Cerebellar nuclear complex (tissue), 1 donor: ENCODE measurements at regions not wholly inside any gene's neighbourhood (a gene's known extent, or its start where the extent isn't known, plus 50 kb on each side); places are given as distances from the start of the nearest gene placed in this dataset.

Experiments
- DNase-seq, 2 experiments: peaks; one replicate each; lab custom pipeline; 2025; lab: John Stamatoyannopoulos, UW

DNA sequence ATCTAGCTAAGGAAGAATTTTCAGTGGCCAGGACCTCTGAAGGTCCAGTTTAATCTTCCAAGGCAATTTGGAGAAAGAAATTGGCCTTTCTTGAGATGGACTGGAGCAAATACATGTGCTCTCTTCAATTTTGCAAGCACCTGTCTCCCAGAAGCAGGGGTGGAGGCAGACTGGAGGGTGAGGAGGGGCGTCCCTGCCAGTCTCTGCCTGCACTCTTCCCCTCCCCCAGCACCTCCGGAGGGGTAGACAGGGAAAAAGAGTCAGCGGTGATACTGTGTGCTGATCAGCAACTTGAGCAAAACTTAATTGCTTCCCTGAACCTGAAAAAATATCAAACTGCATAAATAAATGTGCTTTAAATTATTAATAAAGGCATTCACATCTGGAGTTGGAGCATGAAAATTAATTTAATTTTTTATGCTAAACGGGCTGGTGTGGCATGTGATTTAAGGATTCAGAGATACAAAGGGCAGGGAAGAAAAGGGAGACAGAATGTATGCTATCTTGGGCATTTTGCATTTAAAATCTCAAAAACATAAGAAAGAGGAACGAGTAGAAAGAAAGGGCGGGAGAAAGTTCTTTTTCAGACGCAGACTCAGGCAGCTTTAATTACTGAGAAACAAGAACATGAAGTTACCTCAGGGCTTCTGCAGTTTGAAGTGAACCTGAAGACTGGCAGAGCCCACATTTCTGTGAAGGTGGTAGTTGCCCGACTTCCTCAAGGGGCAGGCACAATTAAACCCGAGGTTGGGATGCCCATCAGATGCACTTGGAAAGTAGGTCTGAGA, 319.7 kb downstream of the UACA start:
- DNase-seq, result no peak

DNA sequence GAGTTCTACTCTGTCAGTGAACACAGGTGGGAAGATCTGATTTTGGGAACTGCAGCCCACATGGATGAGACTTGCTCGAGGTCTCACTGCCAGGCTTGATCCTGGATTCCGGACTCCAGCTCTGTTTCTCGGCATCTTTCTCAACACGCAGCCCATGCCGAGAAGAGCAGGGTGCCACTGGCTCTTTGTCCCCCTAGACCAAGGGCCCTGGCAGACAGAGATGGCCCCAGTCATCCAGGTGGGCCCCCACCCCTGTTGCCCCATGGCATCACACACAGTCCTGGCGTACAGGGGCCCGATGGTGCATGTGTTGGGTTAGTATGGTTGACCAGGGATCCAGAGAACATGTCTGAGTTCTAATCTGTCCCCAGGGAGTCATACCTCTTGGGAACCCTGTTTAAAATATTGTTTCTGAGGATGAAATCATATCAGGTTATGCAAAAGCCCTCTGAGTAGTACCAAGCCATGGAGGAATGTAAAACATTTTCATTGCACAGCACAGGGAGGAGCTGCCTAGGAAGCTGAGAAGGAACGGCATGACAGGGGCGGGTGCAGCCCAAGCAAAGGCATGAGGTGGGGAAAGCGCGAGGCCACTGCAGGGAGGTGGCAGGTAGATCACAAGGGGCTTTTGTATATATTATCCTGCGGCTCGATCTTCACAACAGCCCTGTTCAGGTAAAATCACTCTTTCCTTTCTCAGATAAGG, 320.6 kb downstream of the UACA start:
- DNase-seq, result no peak

DNA sequence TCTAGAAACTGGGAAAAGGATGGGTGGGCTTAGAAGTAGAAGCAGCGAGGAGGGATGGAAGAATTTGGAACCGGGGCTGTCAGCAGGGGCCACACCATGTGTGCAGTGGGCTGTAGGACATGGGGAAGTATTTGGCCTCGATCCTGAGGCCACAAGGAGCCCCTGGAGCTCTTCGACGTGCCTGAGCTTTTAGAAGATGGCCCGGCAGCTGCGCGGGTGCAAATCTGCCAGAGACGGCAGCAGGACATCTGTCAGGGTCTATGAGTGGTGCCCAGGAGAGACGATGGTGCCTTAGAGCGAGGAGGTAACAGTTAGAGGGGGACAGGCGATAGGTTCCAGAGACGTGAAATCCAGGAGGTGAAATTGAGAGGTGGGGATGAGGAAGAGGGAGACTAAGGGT, 321.1 kb downstream of the UACA start:
- no peak for DNase-seq

DNA sequence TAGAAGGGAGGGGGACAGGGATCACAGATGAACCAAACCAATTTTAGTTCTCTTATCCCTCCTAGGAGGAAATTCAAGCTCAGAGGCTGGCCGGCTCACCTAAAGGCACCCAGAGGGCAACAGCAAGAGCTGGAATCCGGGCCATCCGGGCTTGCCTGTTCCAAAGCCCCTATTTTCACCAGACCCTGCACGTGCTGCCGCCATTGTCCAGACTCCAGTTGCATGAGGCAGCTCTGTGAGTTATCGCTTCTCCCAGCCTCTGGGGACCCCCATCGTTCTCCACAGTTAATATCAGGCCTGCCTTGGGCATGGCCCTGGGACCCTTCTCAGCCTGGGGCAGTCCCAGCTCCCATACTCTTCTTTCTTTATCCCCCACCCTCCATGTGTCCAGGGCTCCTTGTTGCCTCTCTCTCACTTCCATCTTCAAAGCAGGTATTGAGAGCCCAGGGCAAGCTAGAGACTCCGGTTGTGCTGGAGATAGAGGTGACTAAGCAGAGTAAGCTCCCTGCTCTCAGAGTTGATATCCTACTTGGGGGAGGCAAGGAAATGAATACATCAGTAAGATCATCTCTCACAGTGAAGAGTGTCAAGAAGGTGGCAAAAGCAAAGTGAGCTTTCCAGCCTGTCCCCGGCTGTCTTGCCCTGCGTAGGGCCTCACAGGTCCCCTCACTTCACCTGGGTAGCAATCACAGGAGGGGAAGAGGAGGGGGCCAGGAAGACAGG, 322.8 kb downstream of the UACA start:
- no peak for DNase-seq

DNA sequence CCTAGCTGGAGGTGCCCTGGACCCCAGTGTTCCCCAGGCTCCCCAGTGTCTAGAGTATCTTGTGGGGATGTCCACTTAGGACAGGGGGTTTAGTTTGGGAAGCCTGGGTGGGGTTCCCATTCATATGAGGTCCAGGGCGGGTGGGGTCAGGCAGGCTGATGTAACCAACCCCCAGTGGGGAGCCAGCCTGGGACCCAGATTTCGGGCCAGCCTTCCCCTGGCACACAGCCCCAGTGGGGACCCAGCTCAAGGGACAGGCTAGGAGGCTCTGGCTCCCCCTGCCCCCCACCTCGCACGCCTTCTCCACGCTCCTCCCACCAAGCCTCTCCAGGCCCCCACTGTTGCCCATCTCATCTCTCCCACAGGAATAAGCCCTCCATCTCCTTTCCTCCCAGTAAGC, 323.5 kb downstream of the UACA start:
- no peak for DNase-seq

DNA sequence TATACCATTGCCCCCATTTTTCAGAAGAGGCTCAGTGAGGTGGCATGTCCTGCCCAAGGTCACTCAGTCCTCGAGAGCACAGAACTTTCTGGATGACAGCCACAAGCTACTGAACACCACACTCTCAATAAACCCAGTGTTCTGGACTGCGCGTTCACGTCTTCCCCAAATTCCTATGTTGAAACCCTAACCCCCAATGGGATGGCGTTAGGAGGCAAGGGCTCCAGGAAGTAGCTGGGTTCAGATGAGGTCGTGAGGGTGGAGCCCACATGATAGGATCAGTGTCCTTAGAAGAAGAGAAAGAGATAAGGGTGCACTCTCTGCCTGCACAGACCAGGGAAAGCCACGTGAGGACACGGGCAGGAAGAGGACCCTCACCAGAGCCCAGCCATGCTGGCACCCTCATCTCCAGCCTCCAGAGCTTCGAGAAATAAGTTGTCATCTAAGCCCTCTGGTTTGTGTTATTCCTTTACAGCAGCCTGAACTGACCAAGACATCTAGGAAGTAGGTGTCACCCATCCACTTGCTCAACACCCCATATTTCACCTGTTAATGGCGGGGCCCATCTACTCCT, 324.0 kb downstream of the UACA start:
- no peak for DNase-seq

DNA sequence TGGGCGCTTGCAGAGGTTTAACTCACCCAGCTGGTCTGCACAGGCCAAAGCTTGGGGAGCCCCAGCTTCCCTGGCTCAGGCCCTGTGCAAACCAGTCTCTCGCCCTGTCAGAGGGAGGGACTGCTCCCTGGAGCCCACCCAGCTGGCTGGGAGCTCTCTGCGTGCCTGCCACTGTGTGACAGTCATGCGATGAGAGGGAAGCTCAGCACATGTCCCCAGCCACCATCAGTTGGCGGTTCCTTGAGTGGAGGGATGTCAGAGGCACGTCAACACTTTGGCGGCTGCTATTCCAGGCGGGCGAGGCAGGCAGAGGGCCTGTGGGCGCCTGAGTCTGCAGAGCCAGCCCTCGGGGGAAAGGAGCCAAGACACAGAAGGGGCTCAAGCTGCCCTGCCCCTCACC, 324.6 kb downstream of the UACA start:
- no peak for DNase-seq

DNA sequence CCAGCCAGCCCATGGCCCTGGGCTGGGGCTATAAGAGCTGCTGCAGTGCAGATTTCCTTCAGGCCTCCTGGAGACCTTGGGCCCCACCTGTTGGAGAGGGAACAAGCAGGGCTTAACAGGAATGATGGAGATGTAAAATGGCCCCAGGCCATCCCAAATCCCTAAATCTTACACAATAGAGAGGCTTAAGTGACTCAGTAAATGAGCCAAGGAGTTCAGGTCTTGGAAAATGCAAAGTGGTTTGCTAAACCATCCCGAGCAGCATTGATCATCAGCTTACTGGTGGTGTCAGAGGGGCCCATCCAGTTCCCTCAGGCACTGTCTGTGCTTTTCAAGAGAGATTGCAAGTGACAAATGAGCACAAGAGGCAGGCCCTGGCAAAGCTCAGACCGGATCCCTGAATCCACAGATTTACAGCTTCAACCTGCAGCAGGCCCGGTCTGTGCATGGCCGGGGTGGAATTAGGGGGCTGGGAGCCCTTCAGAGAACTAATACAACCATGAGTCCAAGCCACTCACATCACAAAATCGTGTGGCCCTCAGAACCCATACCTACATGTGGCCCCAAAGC, 325.4 kb downstream of the UACA start:
- DNase-seq, result no peak

DNA sequence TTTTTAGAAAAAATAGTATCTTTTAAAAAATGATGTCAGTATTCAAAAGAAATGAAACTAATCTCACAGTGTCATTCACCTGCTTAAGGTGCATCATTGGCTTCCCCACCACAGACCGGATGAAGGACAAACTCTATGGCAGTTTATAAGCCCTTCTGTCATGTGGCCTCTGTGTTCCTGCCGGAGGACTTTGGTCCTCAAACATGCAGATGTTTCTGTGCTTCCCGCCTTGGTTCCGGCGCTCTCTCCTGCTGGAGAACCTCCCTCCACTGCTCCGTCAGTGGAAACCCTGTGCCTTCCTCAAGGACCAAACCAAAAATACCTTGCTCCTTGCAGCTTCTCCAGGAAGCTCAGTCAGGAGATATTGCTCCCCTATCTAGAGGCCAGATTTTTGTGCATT, 326.3 kb downstream of the UACA start:
- DNase-seq, result no peak

DNA sequence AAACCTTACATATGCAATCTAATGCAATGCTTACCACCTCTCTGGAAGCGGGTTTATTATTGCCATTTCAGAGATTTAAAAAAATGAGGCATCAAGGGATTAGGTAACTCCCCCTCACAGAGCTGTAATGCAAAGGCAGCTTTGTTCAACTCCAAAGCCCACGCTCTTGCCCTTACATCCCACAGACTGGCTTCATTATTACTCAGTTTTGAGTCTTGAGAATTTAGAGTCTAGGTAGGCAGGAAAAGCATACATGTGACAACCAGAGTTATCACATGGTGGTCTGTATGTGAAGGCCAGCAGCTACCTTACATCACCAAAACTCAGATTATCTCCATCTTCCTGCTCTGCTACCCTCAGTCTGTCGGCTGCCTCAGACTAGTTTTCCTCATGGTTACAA, 326.9 kb downstream of the UACA start:
- no peak for DNase-seq

DNA sequence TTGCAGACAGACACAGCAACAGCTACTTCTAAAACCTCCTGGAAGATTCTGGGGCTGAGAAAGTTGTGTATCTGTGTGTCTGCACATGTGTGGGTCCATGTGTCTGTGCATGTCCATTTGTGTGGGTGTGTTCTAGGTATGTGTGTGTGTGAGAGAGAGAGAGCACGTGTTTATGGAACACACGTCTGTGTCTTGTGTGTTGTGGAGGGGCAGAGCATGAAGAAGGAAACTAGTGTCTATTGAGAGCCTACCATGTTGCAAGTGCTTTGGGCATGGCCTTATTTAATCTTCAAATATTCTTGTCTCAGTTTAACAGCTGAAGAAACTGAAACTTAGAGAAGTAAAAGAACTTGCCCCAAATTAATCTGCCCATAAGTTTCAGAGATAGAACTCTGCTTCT, 327.5 kb downstream of the UACA start:
- no peak for DNase-seq

DNA sequence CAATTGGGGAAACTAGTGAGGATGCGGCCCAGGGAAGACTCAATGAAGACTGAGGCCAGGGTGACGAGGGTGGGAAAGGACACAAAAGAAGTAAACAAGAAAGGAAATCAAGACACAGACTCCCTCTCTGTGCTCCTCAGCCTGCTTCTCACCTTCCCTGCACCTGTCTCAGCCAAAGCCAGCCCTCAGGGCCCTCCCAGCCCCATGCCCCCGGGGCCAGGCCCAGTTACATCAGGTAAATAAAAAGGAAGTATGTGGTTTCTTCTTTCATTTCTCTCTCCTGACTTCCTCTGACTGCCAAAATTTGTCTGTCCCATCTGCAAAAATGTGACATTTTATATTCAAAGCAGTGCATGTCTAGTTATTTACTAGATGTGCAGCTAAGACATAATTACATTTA, 328.0 kb downstream of the UACA start:
- no peak for DNase-seq

DNA sequence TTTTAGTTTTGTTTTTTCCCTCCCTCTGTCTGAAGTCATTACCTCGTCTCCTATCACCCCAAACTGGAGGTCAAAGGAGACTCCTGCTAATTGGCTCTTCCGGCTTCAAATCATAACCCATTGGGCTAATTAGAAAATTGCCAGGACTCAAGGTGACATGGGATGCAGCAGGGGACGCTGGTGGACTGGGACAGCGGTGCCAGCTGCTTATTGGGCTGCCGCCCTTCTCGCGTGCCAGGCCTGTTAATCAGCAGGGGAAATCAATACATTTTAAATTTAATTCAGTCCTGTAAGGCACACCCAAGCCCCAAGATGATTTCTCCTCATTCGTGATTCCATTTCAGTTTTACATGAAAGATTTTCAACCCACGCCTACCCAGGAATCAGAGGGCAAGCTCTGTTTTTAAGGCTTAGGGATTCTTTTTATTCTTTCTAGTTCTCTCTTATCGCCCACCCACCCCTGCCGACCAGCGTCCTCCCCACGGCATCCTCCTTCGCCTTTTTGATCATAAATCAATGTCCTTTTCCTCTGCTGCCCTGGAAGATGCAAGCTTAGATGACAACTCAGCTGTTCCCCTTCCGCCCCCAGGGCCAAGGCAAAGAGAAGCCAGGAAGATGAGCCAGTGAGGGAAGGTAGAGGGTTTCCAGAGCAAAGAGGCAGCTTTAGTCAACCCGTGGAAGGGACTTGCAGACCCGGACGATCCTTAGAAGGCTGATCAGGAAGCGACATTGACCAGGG, 329.6 kb downstream of the UACA start:
- no peak for DNase-seq

DNA sequence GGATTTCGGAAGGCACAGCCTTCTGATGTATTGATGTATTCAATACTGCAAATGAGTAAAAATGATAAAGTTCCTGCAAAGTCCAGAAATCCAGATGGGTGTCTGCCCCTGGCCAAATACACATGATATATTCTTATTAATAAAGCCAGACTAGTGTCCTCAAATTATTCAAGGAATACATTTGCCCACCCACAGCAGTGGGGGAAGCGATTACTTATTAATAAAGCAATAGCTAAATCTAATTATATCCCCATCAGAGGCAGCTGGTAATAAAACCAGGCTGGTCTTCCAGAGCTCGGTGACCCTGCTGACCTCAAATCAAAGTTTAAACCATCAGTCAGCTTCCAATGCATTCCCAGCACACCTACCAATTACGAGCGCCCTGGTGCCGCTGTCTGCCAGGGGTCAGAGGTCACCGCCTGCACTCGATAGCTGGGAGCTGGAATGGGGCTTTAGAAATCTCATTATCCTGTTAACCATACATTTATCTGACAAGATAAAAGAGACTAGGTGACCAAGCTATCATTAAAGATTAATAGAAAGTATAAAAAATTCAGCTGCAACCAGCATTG, 330.3 kb downstream of the UACA start:
- no peak for DNase-seq

DNA sequence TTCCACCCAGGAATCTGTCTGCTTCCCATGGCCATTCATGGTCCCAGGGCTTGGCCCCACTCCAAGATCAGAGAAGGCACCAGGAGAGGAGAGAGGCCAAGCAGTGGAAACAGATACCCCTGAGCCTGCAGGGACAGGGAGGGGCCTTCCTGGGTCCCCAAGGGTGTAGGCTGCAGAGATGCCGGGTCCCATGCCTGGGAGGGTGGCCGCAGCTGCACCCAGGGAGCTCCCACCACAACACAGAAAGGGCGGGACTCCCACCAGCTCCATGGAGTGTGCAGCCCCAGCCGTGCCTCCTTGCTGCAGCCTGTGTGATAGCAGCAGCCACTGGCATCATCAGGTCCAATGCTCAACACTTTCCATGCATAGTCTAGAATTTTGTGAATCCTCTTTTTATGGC, 331.5 kb downstream of the UACA start:
- no peak for DNase-seq

DNA sequence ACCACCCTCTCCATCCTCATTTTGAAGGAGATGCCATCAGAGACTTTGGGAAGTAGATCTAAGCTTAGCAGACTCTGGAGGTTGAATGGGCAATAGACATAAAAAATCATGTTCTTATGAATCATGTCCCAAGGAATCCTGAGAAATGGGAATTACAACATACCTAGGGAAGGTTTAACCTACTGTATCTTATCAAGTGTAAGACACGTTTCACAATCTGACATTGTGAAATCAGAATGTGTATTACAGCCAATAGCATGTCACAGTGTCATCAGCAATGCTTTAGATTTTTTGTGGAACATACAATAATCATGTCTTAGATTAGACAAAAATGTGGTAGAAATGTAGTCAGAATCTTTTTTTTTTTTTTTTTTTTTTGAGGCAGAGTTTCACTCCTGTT, 332.4 kb upstream of the TLE3 start:
- no peak for DNase-seq

DNA sequence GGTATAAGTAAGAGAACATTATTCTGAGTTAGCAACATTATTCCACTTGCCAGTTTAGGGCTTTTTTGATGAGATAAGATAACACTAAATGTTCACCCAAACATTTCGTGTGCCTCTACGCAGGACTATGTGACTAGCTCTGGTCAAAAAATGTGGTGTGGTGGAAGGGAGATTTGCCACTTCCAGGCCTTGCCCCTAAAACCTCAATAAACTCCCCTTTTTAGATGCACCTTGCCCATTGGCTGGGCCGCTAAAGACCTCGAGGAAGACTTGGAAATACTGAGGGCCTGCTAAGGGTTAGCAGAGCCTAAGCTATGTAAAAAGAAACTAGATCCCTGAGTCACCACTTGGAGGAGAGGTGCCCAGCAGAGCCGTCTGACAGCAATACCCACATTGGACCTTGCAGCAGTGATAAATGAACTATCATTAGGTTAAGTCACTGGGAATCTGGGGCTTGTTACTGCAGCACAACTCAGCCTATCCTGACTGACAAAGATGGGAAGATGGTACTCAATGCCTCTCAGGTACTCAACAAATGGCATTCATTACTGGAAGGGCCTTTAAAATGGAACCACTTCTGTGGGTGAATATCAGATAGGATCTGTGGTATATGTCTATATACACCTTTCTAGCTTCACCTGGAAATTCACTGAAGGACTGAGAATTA, 331.5 kb upstream of the TLE3 start:
- no peak for DNase-seq

DNA sequence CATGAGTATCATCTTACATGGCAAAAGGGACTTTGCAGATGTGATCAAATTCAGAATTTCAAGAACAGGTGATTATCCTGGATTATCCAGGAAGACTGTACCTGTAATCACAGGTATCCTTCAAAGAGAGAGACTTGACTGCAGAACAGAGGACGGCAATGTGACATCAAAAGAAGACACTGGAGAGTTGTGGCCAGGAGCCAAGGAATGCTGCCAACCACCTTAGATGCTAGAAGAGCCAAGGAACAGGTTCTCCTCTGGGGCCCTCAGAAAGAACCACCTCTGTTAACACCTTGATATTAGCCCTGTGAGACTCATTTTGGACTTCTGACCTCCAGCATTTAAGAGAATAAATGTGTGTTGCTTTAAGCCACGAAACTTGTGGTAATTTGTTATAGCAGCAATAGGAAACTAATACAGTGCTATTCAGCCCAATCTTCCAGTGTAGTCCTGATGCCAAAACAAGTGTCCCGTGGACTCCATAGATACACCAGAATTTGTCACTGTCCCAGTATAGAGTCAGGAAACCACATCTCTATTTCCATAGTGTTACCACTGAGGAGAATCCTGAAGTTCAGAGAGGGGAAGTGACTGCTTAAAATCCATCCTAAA, 330.6 kb upstream of the TLE3 start:
- no peak for DNase-seq

DNA sequence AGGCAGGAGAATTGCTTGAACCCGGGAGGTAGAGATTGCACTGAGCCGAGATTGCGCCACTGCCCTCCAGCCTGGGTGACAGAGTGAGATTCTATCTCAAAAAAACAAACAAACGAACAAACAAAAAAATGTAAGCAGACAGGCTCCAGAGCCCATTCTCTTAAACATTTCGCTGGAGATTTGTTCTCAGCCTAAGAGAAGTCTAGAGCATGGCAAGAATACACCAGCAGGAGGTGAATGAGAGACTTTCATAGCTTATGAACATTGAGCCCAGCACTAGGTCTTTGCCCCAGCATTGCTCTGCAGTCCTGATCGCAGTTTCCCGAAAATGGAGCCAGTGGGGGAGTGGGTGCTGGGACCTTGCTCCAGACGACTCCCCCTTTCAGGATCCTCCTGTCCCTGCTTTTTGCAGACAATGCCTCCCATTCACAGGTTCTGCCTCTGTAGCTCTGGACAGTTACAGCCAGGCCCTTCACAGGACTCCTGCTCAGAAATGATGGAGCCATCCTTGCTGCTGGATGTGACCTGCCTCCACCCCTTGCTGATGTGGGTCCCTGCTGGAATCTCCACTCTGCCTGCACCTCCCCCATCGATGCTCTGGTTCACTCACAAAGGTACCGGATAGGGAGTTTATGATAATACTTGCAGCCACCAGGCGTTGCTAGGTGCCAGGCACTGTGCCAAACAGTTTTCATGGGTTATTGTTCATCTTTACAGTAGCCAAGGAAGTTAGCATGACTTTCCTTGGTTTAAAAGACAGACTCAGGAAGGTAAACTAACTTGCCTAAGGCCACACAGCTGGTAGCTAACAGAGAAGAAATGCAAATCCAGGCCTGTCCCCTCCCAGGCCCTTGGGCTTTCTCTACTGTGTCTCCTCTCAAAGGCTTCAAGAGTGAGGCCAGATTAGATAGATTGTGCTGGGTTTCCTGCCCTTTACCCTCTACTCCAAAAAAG, 329.7 kb upstream of the TLE3 start:
- DNase-seq, result no peak
